ENCODE measurements at regions not wholly inside any gene's neighbourhood (a gene's known extent, or its start where the extent isn't known, plus 50 kb on each side); places are given as distances from the start of the nearest gene placed in this dataset.

- Histone ChIP-seq H3K27me3 (ENCODE audit: insufficient read depth, low read length, poor library complexity, severe bottlenecking) (no peaks in the 10 kb centered on the region), H3K79me2 (ENCODE audit: insufficient read depth, low read length) (no peaks in the 10 kb centered on the region), H3K9me3 (ENCODE audit: insufficient read depth, low read depth, low read length) (no peaks in the 10 kb centered on the region), H3K9ac (ENCODE audit: low read depth, low read length, poor library complexity, severe bottlenecking) (no peak overlapping the region), H4K20me1 (ENCODE audit: insufficient read depth, low read length, poor library complexity, severe bottlenecking) (no peaks in the 10 kb centered on the region), H3F3A (ENCODE audit: low read depth) (no peaks in the 10 kb centered on the region), H3K4me2 (ENCODE audit: low read depth, low read length, poor library complexity, severe bottlenecking) (no peak overlapping the region), H3K36me3 (ENCODE audit: insufficient read depth, low read length) (no peaks in the 10 kb centered on the region), H3K9me2 (replicated peaks; ENCODE audit: low read depth, low read length) (no peaks in the 10 kb centered on the region), H3K4me1 (ENCODE audit: insufficient read depth, low read length, poor library complexity, severe bottlenecking) (peaks cover 9% of the 10 kb centered on the region), H2AFZ (ENCODE audit: low read length) (no peak overlapping the region), H3K4me3 (ENCODE audit: low read length, poor library complexity, severe bottlenecking) (no peak overlapping the region)
- TF ChIP-seq EZH2phosphoT487 (IDR thresholded peaks at IDR 0.05; ENCODE audit: borderline replicate concordance) = no peak
- TF ChIP-seq, protein P1, sequence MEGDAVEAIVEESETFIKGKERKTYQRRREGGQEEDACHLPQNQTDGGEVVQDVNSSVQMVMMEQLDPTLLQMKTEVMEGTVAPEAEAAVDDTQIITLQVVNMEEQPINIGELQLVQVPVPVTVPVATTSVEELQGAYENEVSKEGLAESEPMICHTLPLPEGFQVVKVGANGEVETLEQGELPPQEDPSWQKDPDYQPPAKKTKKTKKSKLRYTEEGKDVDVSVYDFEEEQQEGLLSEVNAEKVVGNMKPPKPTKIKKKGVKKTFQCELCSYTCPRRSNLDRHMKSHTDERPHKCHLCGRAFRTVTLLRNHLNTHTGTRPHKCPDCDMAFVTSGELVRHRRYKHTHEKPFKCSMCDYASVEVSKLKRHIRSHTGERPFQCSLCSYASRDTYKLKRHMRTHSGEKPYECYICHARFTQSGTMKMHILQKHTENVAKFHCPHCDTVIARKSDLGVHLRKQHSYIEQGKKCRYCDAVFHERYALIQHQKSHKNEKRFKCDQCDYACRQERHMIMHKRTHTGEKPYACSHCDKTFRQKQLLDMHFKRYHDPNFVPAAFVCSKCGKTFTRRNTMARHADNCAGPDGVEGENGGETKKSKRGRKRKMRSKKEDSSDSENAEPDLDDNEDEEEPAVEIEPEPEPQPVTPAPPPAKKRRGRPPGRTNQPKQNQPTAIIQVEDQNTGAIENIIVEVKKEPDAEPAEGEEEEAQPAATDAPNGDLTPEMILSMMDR (conservative IDR thresholded peaks at IDR 0.05; ENCODE audit: low read length) = no peak
Observed at GRCh38 chr3:134106580-134106979, 76.9 kb upstream of the SLCO2A1 start.

GRCh38 chr3:134105876-134106556 is 76.3 kb upstream of the SLCO2A1 start:
- H3K27me3 ChIP-seq (ENCODE audit: insufficient read depth, low read length, poor library complexity, severe bottlenecking) = no peaks in the 10 kb centered on the region
- no peak overlapping the region for H3K4me2 ChIP-seq (ENCODE audit: low read depth, low read length, poor library complexity, severe bottlenecking)
- H3K4me3 ChIP-seq (ENCODE audit: low read length, poor library complexity, severe bottlenecking) = no peak overlapping the region
- no peaks in the 10 kb centered on the region for H3F3A ChIP-seq (ENCODE audit: low read depth)
- no peak overlapping the region for H2AFZ ChIP-seq (ENCODE audit: low read length)
- H3K4me1 ChIP-seq (ENCODE audit: insufficient read depth, low read length, poor library complexity, severe bottlenecking) = peaks cover 9% of the 10 kb centered on the region
- H4K20me1 ChIP-seq (ENCODE audit: insufficient read depth, low read length, poor library complexity, severe bottlenecking) = no peaks in the 10 kb centered on the region
- TF ChIP-seq, protein P1 (conservative IDR thresholded peaks at IDR 0.05; ENCODE audit: low read length) = no peak
- no peak for TF ChIP-seq EZH2phosphoT487 (IDR thresholded peaks at IDR 0.05; ENCODE audit: borderline replicate concordance)
- H3K36me3 ChIP-seq (ENCODE audit: insufficient read depth, low read length) = no peaks in the 10 kb centered on the region
- no peaks in the 10 kb centered on the region for H3K79me2 ChIP-seq (ENCODE audit: insufficient read depth, low read length)
- no peaks in the 10 kb centered on the region for H3K9me2 ChIP-seq (replicated peaks; ENCODE audit: low read depth, low read length)
- no peak overlapping the region for H3K9ac ChIP-seq (ENCODE audit: low read depth, low read length, poor library complexity, severe bottlenecking)
- H3K9me3 ChIP-seq (ENCODE audit: insufficient read depth, low read depth, low read length) = no peaks in the 10 kb centered on the region

GRCh38 chr3:134104031-134104430 is 74.3 kb upstream of the SLCO2A1 start:
- Histone ChIP-seq H4K20me1 (ENCODE audit: insufficient read depth, low read length, poor library complexity, severe bottlenecking) (no peaks in the 10 kb centered on the region), H3K9ac (ENCODE audit: low read depth, low read length, poor library complexity, severe bottlenecking) (no peak overlapping the region), H3K36me3 (ENCODE audit: insufficient read depth, low read length) (no peaks in the 10 kb centered on the region), H3K9me2 (replicated peaks; ENCODE audit: low read depth, low read length) (no peaks in the 10 kb centered on the region), H3K4me2 (ENCODE audit: low read depth, low read length, poor library complexity, severe bottlenecking) (no peak overlapping the region), H3K9me3 (ENCODE audit: insufficient read depth, low read depth, low read length) (no peaks in the 10 kb centered on the region), H3K79me2 (ENCODE audit: insufficient read depth, low read length) (no peaks in the 10 kb centered on the region), H3F3A (ENCODE audit: low read depth) (no peaks in the 10 kb centered on the region), H2AFZ (ENCODE audit: low read length) (no peak overlapping the region), H3K4me1 (ENCODE audit: insufficient read depth, low read length, poor library complexity, severe bottlenecking) (peaks cover 9% of the 10 kb centered on the region), H3K27me3 (ENCODE audit: insufficient read depth, low read length, poor library complexity, severe bottlenecking) (no peaks in the 10 kb centered on the region), H3K4me3 (ENCODE audit: low read length, poor library complexity, severe bottlenecking) (no peak overlapping the region)
- no peak for TF ChIP-seq EZH2phosphoT487 (IDR thresholded peaks at IDR 0.05; ENCODE audit: borderline replicate concordance)
- TF ChIP-seq, protein P1 (conservative IDR thresholded peaks at IDR 0.05; ENCODE audit: low read length) = no peak
